DND-41 (cell line): ENCODE measurements at regions not wholly inside any gene's neighbourhood (a gene's known extent, or its start where the extent isn't known, plus 50 kb on each side); places are given as distances from the start of the nearest gene placed in this dataset.

Experiments
- ATAC-seq: fragments of 200-7000 bp; cut with Tn5 transposase; 3 replicates; pipeline ENCODE4 v1.9.1; 2021; ENCODE audit warnings: low read depth; ENCODE audit not compliant: insufficient read depth
- DNase-seq: peaks from one replicate; pipeline ENCODE4 v3.0.0-alpha.2; 2020
- H2AFZ ChIP-seq: 2 replicates; pipeline ENCODE4 v1.6.0; 2012; ENCODE audit warnings: low read depth, low read length
- H3K27ac ChIP-seq: 2 replicates; pipeline ENCODE4 v1.5.1; 2012; ENCODE audit warnings: low read length, inconsistent platforms
- H3K27me3 ChIP-seq: fragments of 200-600 bp; sonication (generic); 2 replicates; pipeline ENCODE4 v1.6.0; 2012; ENCODE audit warnings: low read length, mild to moderate bottlenecking, inconsistent platforms; ENCODE audit not compliant: insufficient read depth, poor library complexity
- H3K36me3 ChIP-seq: 2 replicates; pipeline ENCODE4 v1.5.1; 2012; ENCODE audit warnings: low read length, inconsistent platforms; ENCODE audit not compliant: insufficient read depth
- H3K4me1 ChIP-seq: 2 replicates; pipeline ENCODE4 v1.5.1; 2012; ENCODE audit warnings: mild to moderate bottlenecking, low read length; ENCODE audit not compliant: insufficient read depth
- H3K4me2 ChIP-seq: 2 replicates; pipeline ENCODE4 v1.6.0; 2012; ENCODE audit warnings: mild to moderate bottlenecking, moderate library complexity, low read length, inconsistent platforms; ENCODE audit not compliant: insufficient read depth
- H3K4me3 ChIP-seq, 2 experiments: fragments of 200-600 bp in 1 of 2; shearing (Covaris generic) in 1 of 2; 2 replicates each; pipeline ENCODE4 v1.5.1; 2012 to 2016; ENCODE audit warnings: inconsistent platforms in 2 of 2, low read length in 2 of 2, mild to moderate bottlenecking in 2 of 2, low read depth in 1 of 2, moderate library complexity in 1 of 2
- H3K79me2 ChIP-seq: 2 replicates; pipeline ENCODE4 v1.6.0; 2012; ENCODE audit warnings: low read length, inconsistent platforms; ENCODE audit not compliant: insufficient read depth
- H3K9ac ChIP-seq: 2 replicates; pipeline ENCODE4 v1.6.0; 2012; ENCODE audit warnings: low read depth, mild to moderate bottlenecking, inconsistent platforms, low read length, moderate library complexity
- H3K9me3 ChIP-seq: 2 replicates; pipeline ENCODE4 v1.5.1; 2012; ENCODE audit warnings: low read length, moderate library complexity, mild to moderate bottlenecking, inconsistent platforms; ENCODE audit not compliant: insufficient read depth, severe bottlenecking
- H4K20me1 ChIP-seq: 2 replicates; pipeline ENCODE4 v1.6.0; 2012; ENCODE audit warnings: low read length; ENCODE audit not compliant: insufficient read depth
- CTCF ChIP-seq: IDR thresholded peaks from 2 replicates; pipeline ENCODE4 v1.5.1; 2012; ENCODE audit warnings: borderline replicate concordance, low read length, moderate library complexity, mild to moderate bottlenecking; ENCODE audit not compliant: poor library complexity, severe bottlenecking; ENCODE audit errors: extremely low read depth
- EZH2 ChIP-seq: IDR thresholded peaks from 3 replicates; pipeline ENCODE4 v1.6.1; 2012; ENCODE audit warnings: borderline replicate concordance, low read depth, mild to moderate bottlenecking, moderate library complexity, low read length, inconsistent platforms; ENCODE audit not compliant: severe bottlenecking

- Histone ChIP-seq H3K9me3 (peaks cover 10% of the 10 kb centered on the region), H4K20me1 (no peaks in the 10 kb centered on the region), H3K79me2 (no peaks in the 10 kb centered on the region), H3K4me1 (no peaks in the 10 kb centered on the region), H3K9ac (no peak overlapping the region), H3K4me3 (no peak overlapping the region), H3K36me3 (no peaks in the 10 kb centered on the region), H3K27ac (no peak overlapping the region), H3K27me3 (no peaks in the 10 kb centered on the region), H3K4me2 (no peak overlapping the region), H2AFZ (no peak overlapping the region)
- ATAC-seq (no peak), DNase-seq (no peak)
- TF ChIP-seq CTCF, result no peak
- TF ChIP-seq EZH2, result no peak
Measured at GRCh38 chr2:8076448-8077342, 605.2 kb upstream of the ID2 start.

GRCh38 chr2:8078705-8079104 is 603.2 kb upstream of the ID2 start:
- ATAC-seq (no peak), DNase-seq (no peak)
- H3K79me2 ChIP-seq, result no peaks in the 10 kb centered on the region
- no peak overlapping the region for H3K9ac ChIP-seq
- H3K27ac ChIP-seq, result no peak overlapping the region
- H3K36me3 ChIP-seq, result no peaks in the 10 kb centered on the region
- H3K9me3 ChIP-seq, result peaks cover 10% of the 10 kb centered on the region
- H4K20me1 ChIP-seq, result no peaks in the 10 kb centered on the region
- no peaks in the 10 kb centered on the region for H3K27me3 ChIP-seq
- no peak overlapping the region for H2AFZ ChIP-seq
- H3K4me3 ChIP-seq, result no peak overlapping the region
- no peaks in the 10 kb centered on the region for H3K4me1 ChIP-seq
- TF ChIP-seq CTCF (no peak), EZH2 (no peak)
- H3K4me2 ChIP-seq, result no peak overlapping the region

GRCh38 chr2:8080063-8080462 is 601.8 kb upstream of the ID2 start:
- ATAC-seq (no peak), DNase-seq (no peak)
- no peaks in the 10 kb centered on the region for H3K79me2 ChIP-seq
- no peaks in the 10 kb centered on the region for H3K36me3 ChIP-seq
- no peaks in the 10 kb centered on the region for H4K20me1 ChIP-seq
- H3K9ac ChIP-seq, result no peak overlapping the region
- H3K9me3 ChIP-seq, result peaks cover 10% of the 10 kb centered on the region
- H3K4me1 ChIP-seq, result no peaks in the 10 kb centered on the region
- H3K27ac ChIP-seq, result no peak overlapping the region
- TF ChIP-seq CTCF, result no peak
- no peak for TF ChIP-seq EZH2
- H3K4me2 ChIP-seq, result no peak overlapping the region
- H3K4me3 ChIP-seq, result no peak overlapping the region
- no peaks in the 10 kb centered on the region for H3K27me3 ChIP-seq
- no peak overlapping the region for H2AFZ ChIP-seq
